Large intestine (tissue), 3 donors: ENCODE measurements at regions not wholly inside any gene's neighbourhood (a gene's known extent, or its start where the extent isn't known, plus 50 kb on each side); places are given as distances from the start of the nearest gene placed in this dataset.

Source experiments
- DNase-seq, 2 donors: peaks; one replicate each; pipeline versions ENCODE4 v3.0.0 to v3.0.0-alpha.2; 2013
- H3K27ac ChIP-seq: one replicate; pipeline ENCODE4 v1.5.1; 2013; ENCODE audit warnings: low read length
- H3K27me3 ChIP-seq: 2 replicates; pipeline ENCODE4 v1.6.1; 2013; ENCODE audit warnings: low read length; ENCODE audit not compliant: control insufficient read depth, insufficient read depth
- H3K36me3 ChIP-seq: 2 replicates; pipeline ENCODE4 v1.6.1; 2013; ENCODE audit warnings: low read length; ENCODE audit not compliant: control insufficient read depth, insufficient read depth
- H3K4me1 ChIP-seq: one replicate; pipeline ENCODE4 v1.6.1; 2013; ENCODE audit warnings: low read length; ENCODE audit not compliant: control insufficient read depth, insufficient read depth
- H3K4me3 ChIP-seq: one replicate; pipeline ENCODE4 v1.5.1; 2013; ENCODE audit warnings: low read length
- H3K9me3 ChIP-seq: one replicate; pipeline ENCODE4 v1.6.1; 2013; ENCODE audit warnings: mild to moderate bottlenecking, low read depth, low read length, moderate library complexity; ENCODE audit not compliant: control insufficient read depth
- WGBS: methylation state at CpG from one replicate; pipeline ENCODE4 v1.1.5; 2013; ENCODE audit warnings: low lambda C conversion rate; ENCODE audit not compliant: insufficient coverage; 5-methylcytosine and 5-hydroxymethylcytosine counted together

GRCh38 chr7:96416599-96416998 is 94.7 kb upstream of the SLC25A13 start:
- H3K4me3 ChIP-seq = no peak overlapping the region
- no CpG with 5 or more reads among the region's 1 CpG for WGBS
- H3K36me3 ChIP-seq = no peaks in the 10 kb centered on the region
- no peaks in the 10 kb centered on the region for H3K4me1 ChIP-seq
- H3K27ac ChIP-seq = no peak overlapping the region
- H3K9me3 ChIP-seq = no peaks in the 10 kb centered on the region
- no peaks in the 10 kb centered on the region for H3K27me3 ChIP-seq
- no peak for DNase-seq

GRCh38 chr7:96416116-96416515 is 94.2 kb upstream of the SLC25A13 start:
- Histone ChIP-seq H3K36me3 (no peaks in the 10 kb centered on the region), H3K9me3 (no peaks in the 10 kb centered on the region), H3K27ac (no peak overlapping the region), H3K27me3 (no peaks in the 10 kb centered on the region), H3K4me1 (no peaks in the 10 kb centered on the region), H3K4me3 (no peak overlapping the region)
- no CpG with 5 or more reads among the region's 3 CpGs for WGBS
- no peak for DNase-seq

- Histone ChIP-seq H3K4me3 (no peak overlapping the region), H3K9me3 (no peaks in the 10 kb centered on the region), H3K27me3 (no peaks in the 10 kb centered on the region), H3K4me1 (no peaks in the 10 kb centered on the region), H3K36me3 (no peaks in the 10 kb centered on the region), H3K27ac (no peak overlapping the region)
- peak in 1 of 2 donors; percentile 22 for DNase-seq
- WGBS = 50% methylated on average over 1 of the region's 3 CpGs
Measured at GRCh38 chr7:96415293-96415940, 93.5 kb upstream of the SLC25A13 start.

- no peak overlapping the region for H3K4me3 ChIP-seq
- no peaks in the 10 kb centered on the region for H3K27me3 ChIP-seq
- WGBS = 0% methylated on average over 1 of the region's 3 CpGs
- DNase-seq = peak in 1 of 2 donors; percentile 19
- no peak overlapping the region for H3K27ac ChIP-seq
- no peaks in the 10 kb centered on the region for H3K4me1 ChIP-seq
- H3K9me3 ChIP-seq = no peaks in the 10 kb centered on the region
- no peaks in the 10 kb centered on the region for H3K36me3 ChIP-seq
Measured at GRCh38 chr7:96414931-96415292, 93.0 kb upstream of the SLC25A13 start.

- Histone ChIP-seq H3K27me3 (no peaks in the 10 kb centered on the region), H3K4me1 (no peaks in the 10 kb centered on the region), H3K4me3 (no peak overlapping the region), H3K9me3 (no peaks in the 10 kb centered on the region), H3K27ac (no peak overlapping the region), H3K36me3 (no peaks in the 10 kb centered on the region)
- 72% methylated on average over 3 of the region's 6 CpGs for WGBS
- DNase-seq = no peak
Measured at GRCh38 chr7:96410126-96410839, 88.4 kb upstream of the SLC25A13 start.

- Histone ChIP-seq H3K27me3 (no peaks in the 10 kb centered on the region), H3K9me3 (no peaks in the 10 kb centered on the region), H3K36me3 (no peaks in the 10 kb centered on the region), H3K4me1 (no peaks in the 10 kb centered on the region), H3K27ac (no peak overlapping the region), H3K4me3 (no peak overlapping the region)
- no CpG with 5 or more reads among the region's 9 CpGs for WGBS
- no peak for DNase-seq
Measured at GRCh38 chr7:96408881-96409280, 87.0 kb upstream of the SLC25A13 start.

GRCh38 chr7:96407427-96407826 is 85.5 kb upstream of the SLC25A13 start:
- Histone ChIP-seq H3K4me3 (no peak overlapping the region), H3K27me3 (no peaks in the 10 kb centered on the region), H3K4me1 (no peaks in the 10 kb centered on the region), H3K36me3 (no peaks in the 10 kb centered on the region), H3K27ac (no peak overlapping the region), H3K9me3 (no peaks in the 10 kb centered on the region)
- DNase-seq = no peak

- H3K27ac ChIP-seq = no peak overlapping the region
- no peak for DNase-seq
- H3K9me3 ChIP-seq = no peaks in the 10 kb centered on the region
- H3K4me1 ChIP-seq = no peaks in the 10 kb centered on the region
- no peaks in the 10 kb centered on the region for H3K36me3 ChIP-seq
- H3K27me3 ChIP-seq = no peaks in the 10 kb centered on the region
- WGBS = no CpG with 5 or more reads among the region's 1 CpG
- no peak overlapping the region for H3K4me3 ChIP-seq
Measured at GRCh38 chr7:96402913-96403312, 81.0 kb upstream of the SLC25A13 start.

- H3K36me3 ChIP-seq = no peaks in the 10 kb centered on the region
- no CpG with 5 or more reads among the region's 2 CpGs for WGBS
- DNase-seq = no peak
- no peak overlapping the region for H3K27ac ChIP-seq
- no peak overlapping the region for H3K4me3 ChIP-seq
- no peaks in the 10 kb centered on the region for H3K4me1 ChIP-seq
- H3K27me3 ChIP-seq = no peaks in the 10 kb centered on the region
- no peaks in the 10 kb centered on the region for H3K9me3 ChIP-seq
Measured at GRCh38 chr7:96401200-96401599, 79.3 kb upstream of the SLC25A13 start.

- no peak overlapping the region for H3K27ac ChIP-seq
- H3K9me3 ChIP-seq = no peaks in the 10 kb centered on the region
- H3K27me3 ChIP-seq = no peaks in the 10 kb centered on the region
- H3K4me3 ChIP-seq = no peak overlapping the region
- DNase-seq = no peak
- H3K36me3 ChIP-seq = no peaks in the 10 kb centered on the region
- no peaks in the 10 kb centered on the region for H3K4me1 ChIP-seq
Measured at GRCh38 chr7:96400518-96400917, 78.6 kb upstream of the SLC25A13 start.

GRCh38 chr7:96400001-96400400 is 78.1 kb upstream of the SLC25A13 start:
- H3K27me3 ChIP-seq = no peaks in the 10 kb centered on the region
- WGBS = no CpG with 5 or more reads among the region's 1 CpG

More at GRCh38 chr7:96400001-96400400, 78.1 kb upstream of the SLC25A13 start:
- Histone ChIP-seq H3K4me1 (no peaks in the 10 kb centered on the region), H3K4me3 (no peak overlapping the region), H3K27ac (no peak overlapping the region), H3K9me3 (no peaks in the 10 kb centered on the region), H3K36me3 (no peaks in the 10 kb centered on the region)
- DNase-seq = no peak
